ENCODE measurements at regions not wholly inside any gene's neighbourhood (a gene's known extent, or its start where the extent isn't known, plus 50 kb on each side); places are given as distances from the start of the nearest gene placed in this dataset.

- 93% methylated on average over 3 of the region's 3 CpGs; no CpG with 5 or more reads in 1 of the 2 experiments for WGBS, 2 experiments (ENCODE audit: extremely low coverage in 1 of 2, insufficient coverage in 1 of 2, insufficient read length in 1 of 2, insufficient replicate concordance in 2 of 2, low coverage in 1 of 2, low lambda C conversion rate in 2 of 2, missing lambda C conversion rate in 1 of 2)
These were observed 326.2 kb upstream of the MEX3C start for GRCh38 chr18:51523671-51524070.

More at GRCh38 chr18:51523671-51524070, 326.2 kb upstream of the MEX3C start:
- Histone ChIP-seq H3K4me1 (replicated peaks in 1 of 4; ENCODE audit: control insufficient read depth in 3 of 4, insufficient read depth in 4 of 4, low read length in 3 of 4) (peaks cover 0 to 7% (median 5%) of the 10 kb centered on the region in 4 experiments; a peak in 3 of 7 replicates), H4K20me1 (replicated peaks in 1 of 2; ENCODE audit: control insufficient read depth in 1 of 2, insufficient read depth in 2 of 2, low read length in 2 of 2) (no peaks in the 10 kb centered on the region), H3K9ac (replicated peaks in 1 of 4; ENCODE audit: extremely low read depth in 1 of 4, low read depth in 3 of 4, low read length in 3 of 4) (no peak overlapping the region), H2BK12ac (ENCODE audit: low read depth, low read length) (no peak overlapping the region), H3K23ac (ENCODE audit: insufficient read length) (no peak overlapping the region), H3K27ac (ENCODE audit: low read depth, low read length) (no peak overlapping the region), H3K18ac (ENCODE audit: extremely low read depth, low read length) (no peak overlapping the region), H2BK120ac (replicated peaks; ENCODE audit: low read depth, low read length) (no peak overlapping the region), H2BK20ac (ENCODE audit: low read length) (no peak overlapping the region), H3K9me3 (ENCODE audit: insufficient read depth in 2 of 2, low read depth in 1 of 2, low read length in 1 of 2) (no peaks in the 10 kb centered on the region), H2BK15ac (ENCODE audit: low read length) (no peak overlapping the region), H3K4me3 (ENCODE audit: extremely low read depth in 1 of 4, insufficient read depth in 2 of 4, low read depth in 3 of 4, low read length in 4 of 4) (no peak overlapping the region), H3K27me3 (replicated peaks in 1 of 4; ENCODE audit: control insufficient read depth in 3 of 4, extremely low read depth in 1 of 4, insufficient read depth in 3 of 4, low read length in 3 of 4) (no peaks in the 10 kb centered on the region), H2AK5ac (ENCODE audit: low read depth, low read length) (no peak overlapping the region), H4K5ac (ENCODE audit: insufficient read length, low read depth, low read length) (no peak overlapping the region), H4K8ac (ENCODE audit: extremely low read depth, insufficient read depth, low read length) (no peak overlapping the region), H2BK5ac (ENCODE audit: low read depth, low read length) (no peak overlapping the region), H3K4ac (replicated peaks; ENCODE audit: insufficient read length, low read depth, low read length) (no peak overlapping the region), H3K56ac (replicated peaks; ENCODE audit: insufficient read length, low read depth, low read length) (no peak overlapping the region), H3K79me1 (ENCODE audit: low read depth, low read length) (no peaks in the 10 kb centered on the region), H3K23me2 (ENCODE audit: low read depth, low read length) (no peaks in the 10 kb centered on the region), H3K79me2 (ENCODE audit: control insufficient read depth in 1 of 2, insufficient read depth in 2 of 2, low read length in 2 of 2) (no peaks in the 10 kb centered on the region), H3K36me3 (ENCODE audit: control insufficient read depth in 2 of 4, insufficient read depth in 4 of 4, low read length in 3 of 4) (no peaks in the 10 kb centered on the region), H2AFZ (ENCODE audit: low read length) (no peak overlapping the region), H3K4me2 (ENCODE audit: insufficient read depth in 1 of 2, low read depth in 2 of 2, low read length in 2 of 2) (no peak overlapping the region), H4K91ac (replicated peaks; ENCODE audit: insufficient read length, low read length) (peak overlapping the region; percentile 34), H3K14ac (ENCODE audit: insufficient read length) (no peak overlapping the region)
- FAIRE-seq: no peak
- ChIA-PET CTCF (ENCODE audit: partially characterized antibody) (no interaction called here), POLR2A (ENCODE audit: partially characterized antibody) (no interaction called here)
- TF ChIP-seq CHD1 (IDR thresholded peaks at IDR 0.05; ENCODE audit: low read depth, low read length) (no peak), CHD2 (IDR thresholded peaks at IDR 0.05; ENCODE audit: low read length) (no peak), PHF8 (conservative IDR thresholded peaks at IDR 0.05; ENCODE audit: low read depth, low read length) (no peak), SP1 (IDR thresholded peaks at IDR 0.05; ENCODE audit: low read depth, low read length) (no peak), JUN (IDR thresholded peaks at IDR 0.05; ENCODE audit: low read depth, low read length) (no peak)
- DNase-seq (ENCODE audit: low read depth in 1 of 2, low spot score in 2 of 2): no peak
